CD8-positive, alpha-beta memory T cell (primary cell): ENCODE measurements at regions not wholly inside any gene's neighbourhood (a gene's known extent, or its start where the extent isn't known, plus 50 kb on each side); places are given as distances from the start of the nearest gene placed in this dataset.

Source experiments
- CTCF ChIA-PET: fragments of 350-600 bp; sonication (Branson Sonifier 250); formaldehyde crosslinking; loops from one replicate; lab custom pipeline; 2021; ENCODE audit warnings: antibody characterized with exemption; lab: Charles Lee
- POLR2A ChIA-PET: fragments of 350-600 bp; sonication (Branson Sonifier 250); formaldehyde crosslinking; loops from one replicate; lab custom pipeline; 2021; ENCODE audit warnings: antibody characterized with exemption; lab: Charles Lee
- DNase-seq, 5 donors: peaks; one replicate each; pipeline versions ENCODE4 v3.0.0 to v3.0.0-alpha.2; 2020 to 2022; ENCODE audit warnings: mixed read lengths in 1 of 5
- H3K27ac ChIP-seq: one replicate; pipeline ENCODE4 v1.7.0; 2013; ENCODE audit warnings: low read depth, mild to moderate bottlenecking, low read length, moderate library complexity
- H3K27me3 ChIP-seq: 2 replicates; pipeline ENCODE4 v1.7.0; 2013; ENCODE audit warnings: low read length, mild to moderate bottlenecking; ENCODE audit not compliant: insufficient read depth, poor library complexity, severe bottlenecking
- H3K36me3 ChIP-seq: 2 replicates; pipeline ENCODE4 v1.7.0; 2013; ENCODE audit warnings: mild to moderate bottlenecking, low read length, moderate library complexity; ENCODE audit not compliant: insufficient read depth
- H3K4me1 ChIP-seq: 2 replicates; pipeline ENCODE4 v1.7.0; 2013; ENCODE audit warnings: mild to moderate bottlenecking, low read length, moderate library complexity; ENCODE audit not compliant: insufficient read depth
- H3K4me3 ChIP-seq: 2 replicates; pipeline ENCODE4 v1.7.0; 2013; ENCODE audit warnings: mild to moderate bottlenecking, low read length
- H3K9me3 ChIP-seq: 2 replicates; pipeline ENCODE4 v1.7.0; 2013; ENCODE audit warnings: mild to moderate bottlenecking, low read length
- H3K27ac Mint-ChIP-seq, 8 donors: one replicate each; pipeline ENCODE4 v1.8.0; 2020 to 2021; ENCODE audit warnings: mixed read lengths in 8 of 8, mild to moderate bottlenecking in 6 of 8, inconsistent platforms in 3 of 8, moderate library complexity in 3 of 8
- H3K27me3 Mint-ChIP-seq, 2 donors: one replicate each; pipeline ENCODE4 v1.8.0; 2020 to 2021; ENCODE audit warnings: mixed read lengths in 2 of 2, mild to moderate bottlenecking in 1 of 2, moderate library complexity in 1 of 2
- H3K36me3 Mint-ChIP-seq, 3 donors: one replicate each; pipeline ENCODE4 v1.8.0; 2020 to 2021; ENCODE audit warnings: mixed read lengths in 3 of 3, inconsistent platforms in 1 of 3, mild to moderate bottlenecking in 1 of 3
- H3K4me1 Mint-ChIP-seq, 3 donors: one replicate each; pipeline ENCODE4 v1.8.0; 2020 to 2021; ENCODE audit warnings: mixed read lengths in 3 of 3, inconsistent platforms in 1 of 3, mild to moderate bottlenecking in 1 of 3
- H3K4me3 Mint-ChIP-seq, 7 donors: one replicate each; pipeline ENCODE4 v1.8.0; 2020 to 2021; ENCODE audit warnings: mixed read lengths in 7 of 7, mild to moderate bottlenecking in 6 of 7, moderate library complexity in 4 of 7, inconsistent platforms in 2 of 7
- H3K9me3 Mint-ChIP-seq, 5 donors: one replicate each; pipeline ENCODE4 v1.8.0; 2020 to 2022; ENCODE audit warnings: mixed read lengths in 5 of 5, mild to moderate bottlenecking in 3 of 5, moderate library complexity in 2 of 5, inconsistent platforms in 1 of 5

DNA sequence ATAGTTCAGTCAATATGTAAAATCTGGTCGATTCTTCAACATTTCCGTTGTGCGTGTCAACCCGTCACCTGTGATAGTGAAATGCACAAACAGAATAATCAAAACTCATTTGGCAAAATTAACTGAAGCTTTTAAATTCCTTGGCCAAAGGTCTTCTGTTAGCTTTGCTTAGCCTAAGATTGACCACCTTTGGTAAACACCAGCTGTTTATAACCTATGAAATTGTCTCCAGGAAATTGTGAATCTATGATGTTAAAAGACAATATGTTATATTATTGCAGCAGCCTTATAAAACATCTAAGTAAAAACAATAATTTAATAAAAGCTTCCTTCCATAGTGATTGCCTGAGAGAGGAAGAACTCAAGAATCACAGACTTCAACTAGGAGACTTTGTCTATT is 196.8 kb downstream of the IL15 start:
- H3K9me3 Mint-ChIP-seq = peaks cover 0 to 4% (median 0%) of the 10 kb centered on the region in 5 donors
- CTCF ChIA-PET = no interaction called here
- Histone ChIP-seq H3K27ac (no peak overlapping the region), H3K27me3 (no peaks in the 10 kb centered on the region), H3K36me3 (no peaks in the 10 kb centered on the region), H3K4me1 (no peaks in the 10 kb centered on the region), H3K9me3 (no peaks in the 10 kb centered on the region), H3K4me3 (no peak overlapping the region)
- peaks cover 0 to 3% of the 10 kb centered on the region in 2 donors for H3K27me3 Mint-ChIP-seq
- H3K27ac Mint-ChIP-seq = no peak overlapping the region
- POLR2A ChIA-PET = no interaction called here
- no peaks in the 10 kb centered on the region for H3K4me1 Mint-ChIP-seq
- no peak overlapping the region for H3K4me3 Mint-ChIP-seq
- no peaks in the 10 kb centered on the region for H3K36me3 Mint-ChIP-seq
- DNase-seq = no peak

DNA sequence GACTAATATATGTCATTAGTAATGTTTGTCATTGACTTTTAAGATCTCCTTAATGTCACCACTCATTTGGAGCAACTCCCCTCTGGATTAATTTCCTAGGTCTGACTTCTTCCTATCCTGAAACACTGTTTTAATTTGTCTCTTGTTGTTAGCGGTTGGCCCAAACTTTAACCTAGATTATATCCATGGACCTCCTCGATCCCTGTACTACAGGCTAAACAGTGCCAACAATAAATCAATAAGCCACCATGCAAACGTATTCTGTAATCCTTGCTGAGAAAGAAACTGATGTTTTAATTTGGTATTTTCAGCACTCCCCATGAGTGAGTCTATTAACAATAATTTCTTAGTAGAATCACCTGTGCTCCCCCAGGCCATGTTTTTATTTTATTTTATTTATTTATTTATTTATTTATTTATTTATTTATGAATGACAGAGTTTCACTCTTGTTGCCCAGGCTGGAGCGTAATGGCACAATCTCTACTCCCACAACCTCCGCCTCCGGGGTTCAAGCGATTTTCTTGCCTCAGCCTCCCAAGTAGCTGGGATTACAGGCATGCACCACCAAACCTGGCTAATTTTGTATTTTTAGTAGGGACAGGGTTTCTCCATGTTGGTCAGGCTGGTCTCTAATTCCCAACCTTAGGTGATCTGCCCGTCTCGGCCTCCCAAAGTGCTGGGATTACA is 204.1 kb downstream of the IL15 start:
- H3K9me3 Mint-ChIP-seq = peaks cover 0 to 4% (median 0%) of the 10 kb centered on the region in 5 donors
- POLR2A ChIA-PET = no interaction called here

DNA sequence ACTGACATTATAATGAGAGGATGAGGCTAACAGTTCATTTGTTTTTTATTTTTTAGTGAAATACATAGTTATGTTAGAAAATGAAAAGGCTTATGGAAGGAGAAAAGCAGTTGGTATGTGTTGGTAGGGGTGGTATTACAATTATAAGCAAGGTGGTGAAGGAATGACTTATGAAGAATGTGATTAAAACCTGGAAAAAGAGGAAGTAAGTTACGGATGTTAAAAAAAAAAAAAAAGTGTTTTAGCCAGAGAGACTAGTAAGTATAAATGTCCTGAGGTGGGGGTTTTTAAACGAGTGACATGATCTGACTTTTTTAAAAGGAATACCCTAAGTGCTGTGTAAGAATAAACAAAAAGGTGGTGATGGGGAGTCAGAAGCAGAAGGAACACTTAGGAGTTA is 206.8 kb downstream of the IL15 start:
- Mint-ChIP-seq H3K36me3 (no peaks in the 10 kb centered on the region), H3K4me3 (no peak overlapping the region), H3K4me1 (no peaks in the 10 kb centered on the region), H3K9me3 (no peaks in the 10 kb centered on the region), H3K27me3 (no peaks in the 10 kb centered on the region), H3K27ac (no peak overlapping the region)
- Histone ChIP-seq H3K4me3 (no peak overlapping the region), H3K27me3 (no peaks in the 10 kb centered on the region), H3K4me1 (no peaks in the 10 kb centered on the region), H3K27ac (no peak overlapping the region), H3K36me3 (no peaks in the 10 kb centered on the region), H3K9me3 (no peaks in the 10 kb centered on the region)
- ChIA-PET CTCF (no interaction called here), POLR2A (no interaction called here)
- DNase-seq = no peak

More for the DNA sequence above, 204.1 kb downstream of the IL15 start:
- Mint-ChIP-seq H3K27me3 (no peaks in the 10 kb centered on the region), H3K4me3 (no peak overlapping the region), H3K27ac (no peak overlapping the region), H3K36me3 (no peaks in the 10 kb centered on the region), H3K4me1 (no peaks in the 10 kb centered on the region)
- Histone ChIP-seq H3K27me3 (no peaks in the 10 kb centered on the region), H3K4me3 (no peak overlapping the region), H3K9me3 (no peaks in the 10 kb centered on the region), H3K36me3 (no peaks in the 10 kb centered on the region), H3K27ac (no peak overlapping the region), H3K4me1 (no peaks in the 10 kb centered on the region)
- no peak for DNase-seq
- CTCF ChIA-PET = no interaction called here

DNA sequence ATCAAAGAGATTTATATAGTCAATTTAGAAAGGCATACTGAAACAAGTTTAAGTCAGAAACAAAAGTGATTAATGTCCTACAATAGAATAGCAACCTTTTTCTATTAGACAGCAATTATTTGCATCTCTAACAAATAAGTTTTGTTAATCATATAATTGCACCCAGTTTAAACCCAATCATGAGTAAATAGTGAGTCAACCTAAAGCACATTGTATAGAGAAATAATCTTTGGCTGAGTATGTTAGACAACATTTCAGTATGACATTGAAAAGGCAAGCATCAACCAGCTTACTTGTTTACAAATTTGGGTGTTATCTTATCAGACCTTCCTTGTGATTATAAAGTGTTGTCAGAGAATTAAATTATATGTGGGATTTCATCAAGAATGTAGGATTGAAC is 209.5 kb downstream of the IL15 start:
- no peaks in the 10 kb centered on the region for H3K36me3 Mint-ChIP-seq
- no peaks in the 10 kb centered on the region for H3K4me1 Mint-ChIP-seq
- no peak overlapping the region for H3K27ac ChIP-seq
- ChIA-PET POLR2A (no interaction called here), CTCF (no interaction called here)
- no peak overlapping the region for H3K27ac Mint-ChIP-seq
- no peaks in the 10 kb centered on the region for H3K9me3 ChIP-seq
- H3K9me3 Mint-ChIP-seq = no peaks in the 10 kb centered on the region
- DNase-seq = no peak
- no peaks in the 10 kb centered on the region for H3K36me3 ChIP-seq
- H3K4me1 ChIP-seq = no peaks in the 10 kb centered on the region
- no peak overlapping the region for H3K4me3 Mint-ChIP-seq
- H3K4me3 ChIP-seq = no peak overlapping the region
- no peaks in the 10 kb centered on the region for H3K27me3 ChIP-seq
- peaks cover 0 to 2% of the 10 kb centered on the region in 2 donors for H3K27me3 Mint-ChIP-seq

DNA sequence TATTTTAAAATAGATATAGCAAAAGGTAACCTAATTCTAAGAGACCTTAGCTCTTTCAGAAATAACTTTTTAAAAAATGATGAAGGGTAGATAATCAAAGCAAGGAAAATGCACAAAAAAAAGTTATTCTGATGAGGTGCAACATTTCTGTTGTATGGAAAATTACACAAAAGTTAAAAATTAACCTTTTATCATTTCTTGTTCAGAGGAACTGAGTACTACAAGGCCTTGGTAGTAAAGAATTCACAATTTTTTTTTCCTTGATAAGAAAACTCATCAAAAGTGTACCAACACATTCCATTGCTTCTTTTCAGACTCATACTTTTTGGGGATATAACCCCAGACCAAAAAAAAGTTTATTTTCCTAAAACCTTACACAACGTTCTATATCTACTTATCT is 213.0 kb downstream of the IL15 start:
- no peak overlapping the region for H3K4me3 Mint-ChIP-seq
- no peaks in the 10 kb centered on the region for H3K4me1 ChIP-seq
- no peak overlapping the region for H3K27ac ChIP-seq
- H3K27ac Mint-ChIP-seq = no peak overlapping the region
- no peak overlapping the region for H3K4me3 ChIP-seq
- H3K9me3 ChIP-seq = no peaks in the 10 kb centered on the region
- no peaks in the 10 kb centered on the region for H3K36me3 ChIP-seq
- peaks cover 0 to 3% (median 0%) of the 10 kb centered on the region in 5 donors for H3K9me3 Mint-ChIP-seq
- H3K4me1 Mint-ChIP-seq = no peaks in the 10 kb centered on the region
- no peaks in the 10 kb centered on the region for H3K36me3 Mint-ChIP-seq
- no peak for DNase-seq
- ChIA-PET CTCF (no interaction called here), POLR2A (no interaction called here)
- H3K27me3 Mint-ChIP-seq = peaks cover 5 to 7% of the 10 kb centered on the region in 2 donors
- no peaks in the 10 kb centered on the region for H3K27me3 ChIP-seq

DNA sequence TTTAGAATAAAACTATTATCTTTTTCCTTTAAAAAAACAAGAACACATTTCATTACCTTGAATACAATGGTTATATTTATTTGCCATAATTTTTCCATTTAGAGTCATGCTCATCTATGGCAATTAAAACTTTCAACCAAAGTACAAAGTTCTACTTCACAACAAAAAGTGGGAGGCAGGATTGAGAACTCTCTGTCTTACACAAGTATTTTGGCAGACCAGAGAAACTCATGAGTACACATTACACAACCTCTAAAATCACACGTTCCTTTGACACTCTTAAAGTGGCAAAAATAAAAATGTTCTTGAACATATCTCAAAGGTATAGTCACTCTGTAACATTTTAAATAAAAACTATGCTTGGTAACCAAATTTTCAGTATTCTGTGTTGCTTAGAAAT is 213.4 kb downstream of the IL15 start:
- H3K27me3 Mint-ChIP-seq = peaks cover 5 to 7% of the 10 kb centered on the region in 2 donors
- no peak for DNase-seq
- peaks cover 0 to 3% (median 0%) of the 10 kb centered on the region in 5 donors for H3K9me3 Mint-ChIP-seq
- H3K36me3 Mint-ChIP-seq = no peaks in the 10 kb centered on the region
- ChIA-PET CTCF (no interaction called here), POLR2A (no interaction called here)
- H3K4me3 ChIP-seq = no peak overlapping the region
- no peaks in the 10 kb centered on the region for H3K4me1 ChIP-seq
- H3K27ac ChIP-seq = no peak overlapping the region
- no peak overlapping the region for H3K4me3 Mint-ChIP-seq
- H3K4me1 Mint-ChIP-seq = no peaks in the 10 kb centered on the region
- no peaks in the 10 kb centered on the region for H3K27me3 ChIP-seq
- no peaks in the 10 kb centered on the region for H3K36me3 ChIP-seq
- no peaks in the 10 kb centered on the region for H3K9me3 ChIP-seq
- no peak overlapping the region for H3K27ac Mint-ChIP-seq

DNA sequence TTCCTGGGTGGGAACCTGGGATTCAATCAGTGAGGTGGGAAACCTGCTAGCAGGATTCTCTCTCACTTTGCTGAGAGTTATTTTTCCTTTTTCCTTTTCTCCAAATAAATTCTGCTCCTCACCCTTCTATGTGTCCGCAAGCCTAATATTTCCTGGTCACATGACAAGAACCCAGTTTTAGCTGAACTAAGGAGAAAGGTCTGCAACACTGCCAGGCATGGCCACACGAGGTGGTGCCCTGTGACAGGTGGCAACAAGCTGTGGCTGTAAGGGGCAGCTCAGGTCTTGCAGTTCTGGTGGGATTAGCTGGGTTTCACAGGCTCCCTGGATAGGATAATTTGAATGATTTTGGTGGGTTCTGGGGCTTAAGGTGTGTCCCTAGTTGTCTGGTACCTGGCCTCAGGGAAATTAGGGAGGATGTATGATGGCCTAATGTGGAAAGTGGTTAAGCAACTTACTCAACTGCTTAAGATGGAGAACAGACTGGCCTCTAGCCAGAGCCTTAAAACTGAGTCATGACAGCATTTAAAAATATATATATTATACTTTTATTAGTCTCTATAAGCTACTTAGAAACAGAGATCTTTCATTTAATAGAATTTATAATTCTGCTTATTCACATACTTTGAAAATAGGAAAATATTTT is 215.0 kb downstream of the IL15 start:
- H3K36me3 Mint-ChIP-seq = no peaks in the 10 kb centered on the region
- H3K27me3 ChIP-seq = no peaks in the 10 kb centered on the region
- H3K27me3 Mint-ChIP-seq = peaks cover 7% of the 10 kb centered on the region in 2 donors
- no peaks in the 10 kb centered on the region for H3K4me1 Mint-ChIP-seq
- no peak overlapping the region for H3K27ac ChIP-seq
- DNase-seq = no peak
- peaks cover 5 to 16% (median 11%) of the 10 kb centered on the region in 5 donors for H3K9me3 Mint-ChIP-seq
- no peak overlapping the region for H3K4me3 ChIP-seq
- H3K27ac Mint-ChIP-seq = no peak overlapping the region
- ChIA-PET CTCF (no interaction called here), POLR2A (no interaction called here)
- H3K4me1 ChIP-seq = no peaks in the 10 kb centered on the region
- H3K36me3 ChIP-seq = no peaks in the 10 kb centered on the region
- H3K4me3 Mint-ChIP-seq = no peak overlapping the region
- H3K9me3 ChIP-seq = no peaks in the 10 kb centered on the region

DNA sequence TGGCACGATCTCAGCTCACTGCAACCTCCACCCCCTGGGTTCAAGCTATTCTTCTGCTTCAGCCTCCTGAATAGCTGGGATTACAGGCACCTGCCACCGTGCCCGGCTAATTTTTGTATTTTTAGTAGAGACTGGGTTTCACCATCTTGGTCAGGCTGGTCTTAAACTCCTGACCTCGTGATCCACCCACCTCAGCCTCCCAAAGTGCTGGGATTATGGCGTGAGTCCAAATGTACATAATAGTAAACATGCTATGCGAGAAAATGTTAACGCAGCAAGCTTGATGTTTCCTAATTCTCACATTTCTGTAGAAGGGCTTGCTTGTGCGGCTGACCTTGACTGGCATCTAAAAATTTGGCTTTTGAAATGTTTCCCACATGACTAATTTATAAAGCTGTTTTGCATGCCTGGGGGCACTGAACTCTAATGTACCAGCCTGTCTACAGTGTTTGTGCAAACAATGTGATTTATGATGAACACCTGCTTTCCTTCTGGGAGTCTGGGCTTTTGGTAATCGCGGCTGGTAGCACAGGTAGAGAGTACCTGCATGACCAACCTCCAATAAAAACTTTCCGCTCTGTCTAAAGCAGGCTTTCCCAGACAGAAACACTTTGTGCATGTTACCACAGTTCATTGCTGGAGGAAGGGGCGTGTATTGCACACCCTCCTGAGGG is 216.8 kb downstream of the IL15 start:
- peaks cover 5 to 18% (median 11%) of the 10 kb centered on the region in 5 donors for H3K9me3 Mint-ChIP-seq
- H3K4me1 Mint-ChIP-seq = no peaks in the 10 kb centered on the region
- H3K4me3 ChIP-seq = no peak overlapping the region
- H3K9me3 ChIP-seq = no peaks in the 10 kb centered on the region
- no peak overlapping the region for H3K4me3 Mint-ChIP-seq
- ChIA-PET POLR2A (no interaction called here), CTCF (no interaction called here)
- no peak for DNase-seq
- H3K36me3 Mint-ChIP-seq = no peaks in the 10 kb centered on the region
- no peak overlapping the region for H3K27ac Mint-ChIP-seq
- H3K36me3 ChIP-seq = no peaks in the 10 kb centered on the region
- no peak overlapping the region for H3K27ac ChIP-seq
- no peaks in the 10 kb centered on the region for H3K4me1 ChIP-seq
- peaks cover 9 to 16% of the 10 kb centered on the region in 2 donors for H3K27me3 Mint-ChIP-seq
- H3K27me3 ChIP-seq = no peaks in the 10 kb centered on the region
